ENCODE measurements at regions not wholly inside any gene's neighbourhood (a gene's known extent, or its start where the extent isn't known, plus 50 kb on each side); places are given as distances from the start of the nearest gene placed in this dataset.

DNA sequence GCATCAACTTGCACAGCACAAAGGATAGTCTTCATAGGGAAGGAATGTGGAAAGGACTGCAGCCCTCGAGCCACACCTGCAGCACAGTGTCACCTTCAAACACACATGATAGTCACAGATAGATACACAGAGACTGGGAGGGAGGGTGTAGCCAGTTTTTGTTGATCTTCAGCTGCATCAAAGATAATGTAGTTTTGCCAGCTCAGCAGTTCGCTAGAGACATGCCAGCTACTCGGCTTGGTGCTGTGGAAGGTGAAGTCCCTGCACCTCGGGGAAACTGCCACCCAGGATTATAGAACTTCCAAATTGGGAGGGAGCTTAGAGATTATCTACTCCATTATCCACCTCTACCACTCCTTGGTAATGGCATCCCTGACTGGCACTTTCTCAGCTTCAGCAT lies 92.9 kb upstream of the PAK3 start:
- no peaks in the 10 kb centered on the region for H3K36me3 Mint-ChIP-seq (ENCODE audit: low read depth)
- no peaks in the 10 kb centered on the region for H3K27me3 Mint-ChIP-seq (ENCODE audit: low read depth)
- DNase-seq (ENCODE audit: low spot score) = no peak
- no peaks in the 10 kb centered on the region for H3K4me1 Mint-ChIP-seq (ENCODE audit: low read depth)
- no peaks in the 10 kb centered on the region for H3K9me3 Mint-ChIP-seq
- no peak overlapping the region for H3K4me3 Mint-ChIP-seq (ENCODE audit: low read depth)
- intact Hi-C loops (cut with micrococcal nuclease) = no loop called here
- no peak overlapping the region for H3K27ac Mint-ChIP-seq

DNA sequence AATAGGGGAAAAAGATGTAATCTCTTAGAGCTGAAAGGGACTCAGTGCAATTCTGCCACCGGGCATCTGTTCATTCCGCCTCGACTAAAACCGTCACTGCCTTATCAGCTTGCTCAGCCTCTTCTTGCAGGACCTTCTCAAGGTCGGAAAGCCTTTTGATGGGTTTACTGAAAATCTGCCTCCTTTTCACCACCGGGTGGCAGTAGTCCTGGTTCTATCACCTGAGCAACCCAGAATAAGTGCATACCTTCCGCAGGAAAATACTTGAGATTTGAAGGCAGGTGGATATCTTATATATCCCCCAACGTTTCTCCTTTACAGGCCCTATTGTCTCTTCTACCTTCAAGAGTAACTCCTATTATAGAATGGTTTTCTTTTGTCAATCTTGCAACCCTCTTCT lies 103.4 kb upstream of the PAK3 start:
- intact Hi-C loops (cut with micrococcal nuclease) = loop anchor here (5.0 kb wide), 3 partner anchors 110 to 455 kb away; no protein-coding TSS in a partner anchor
- H3K9me3 Mint-ChIP-seq = no peaks in the 10 kb centered on the region

DNA sequence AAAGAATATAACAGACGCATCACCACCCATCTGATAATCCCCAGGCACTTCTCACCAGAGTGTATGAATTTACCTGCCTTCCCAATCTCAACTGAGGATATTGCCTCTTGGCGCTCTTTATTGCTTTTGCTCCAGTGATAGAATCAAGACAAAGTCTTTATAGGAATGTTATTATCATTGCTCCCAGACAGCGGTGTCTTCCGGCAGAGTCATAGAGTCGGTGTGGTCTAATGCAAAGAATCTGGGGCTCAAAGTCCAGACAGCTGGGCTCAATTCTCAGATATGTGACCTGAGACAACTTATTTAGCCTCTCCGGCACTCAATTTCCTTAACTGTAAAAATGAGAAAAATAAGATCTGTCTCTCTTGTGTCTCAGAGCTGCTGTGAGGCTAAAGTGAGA lies 106.1 kb upstream of the PAK3 start:
- intact Hi-C loops (cut with micrococcal nuclease) = loop anchor here (5.0 kb wide), 3 partner anchors 112 to 457 kb away; no protein-coding TSS in a partner anchor
- Mint-ChIP-seq H3K9me3 (no peaks in the 10 kb centered on the region), H3K36me3 (ENCODE audit: low read depth) (no peaks in the 10 kb centered on the region), H3K27me3 (ENCODE audit: low read depth) (peaks cover 4% of the 10 kb centered on the region), H3K4me3 (ENCODE audit: low read depth) (no peak overlapping the region), H3K27ac (no peak overlapping the region), H3K4me1 (ENCODE audit: low read depth) (no peaks in the 10 kb centered on the region)
- DNase-seq (ENCODE audit: low spot score) = no peak

More for the DNA sequence above, 103.4 kb upstream of the PAK3 start:
- no peak overlapping the region for H3K4me3 Mint-ChIP-seq (ENCODE audit: low read depth)
- no peaks in the 10 kb centered on the region for H3K36me3 Mint-ChIP-seq (ENCODE audit: low read depth)
- no peaks in the 10 kb centered on the region for H3K4me1 Mint-ChIP-seq (ENCODE audit: low read depth)
- H3K27ac Mint-ChIP-seq = no peak overlapping the region
- peaks cover under 1% of the 10 kb centered on the region for H3K27me3 Mint-ChIP-seq (ENCODE audit: low read depth)
- DNase-seq (ENCODE audit: low spot score) = no peak

DNA sequence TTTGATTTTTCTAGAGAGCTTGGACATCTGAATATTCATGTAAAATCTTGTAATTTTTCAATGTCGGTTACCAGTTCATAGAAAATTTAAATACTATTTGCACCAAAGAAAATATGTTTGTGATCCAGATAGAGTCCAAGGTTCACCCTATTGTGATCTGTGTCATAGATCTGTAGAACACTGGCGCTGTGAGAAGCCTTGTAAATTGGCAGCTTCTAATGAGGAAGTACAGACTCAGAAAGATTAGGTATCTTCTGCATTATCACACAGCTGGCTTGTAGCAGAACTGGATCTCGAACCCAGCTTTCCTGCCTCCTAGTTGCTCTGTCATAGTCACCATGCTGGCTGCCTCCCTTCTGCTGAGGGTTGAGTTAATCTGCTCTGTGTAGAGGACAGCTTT lies 106.5 kb upstream of the PAK3 start:
- no peak for DNase-seq (ENCODE audit: low spot score)
- intact Hi-C loops (cut with micrococcal nuclease) = no loop called here
- no peaks in the 10 kb centered on the region for H3K36me3 Mint-ChIP-seq (ENCODE audit: low read depth)
- peaks cover 4% of the 10 kb centered on the region for H3K27me3 Mint-ChIP-seq (ENCODE audit: low read depth)
- no peak overlapping the region for H3K4me3 Mint-ChIP-seq (ENCODE audit: low read depth)
- no peak overlapping the region for H3K27ac Mint-ChIP-seq
- H3K4me1 Mint-ChIP-seq (ENCODE audit: low read depth) = no peaks in the 10 kb centered on the region
- no peaks in the 10 kb centered on the region for H3K9me3 Mint-ChIP-seq

DNA sequence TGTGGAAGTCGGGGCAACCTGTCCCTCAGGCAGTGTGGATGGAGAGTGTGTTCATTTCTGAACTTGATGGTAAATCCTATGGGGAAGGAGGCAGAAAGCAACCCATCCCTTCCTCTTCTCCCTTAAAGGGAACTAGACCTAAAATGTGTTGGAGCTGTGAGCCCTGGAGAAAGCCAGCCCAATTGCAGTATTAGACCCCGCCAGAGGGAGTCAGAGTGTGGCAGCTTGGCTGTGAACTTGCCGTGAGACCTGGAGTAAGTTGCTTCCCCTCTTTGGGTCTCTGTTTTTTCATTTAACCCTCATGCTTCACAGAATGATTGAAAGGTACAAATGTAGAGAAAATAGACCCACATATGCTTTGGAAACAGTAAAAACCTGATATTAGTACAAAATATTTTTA lies 108.7 kb upstream of the PAK3 start:
- H3K36me3 Mint-ChIP-seq (ENCODE audit: low read depth) = no peaks in the 10 kb centered on the region
- no peak overlapping the region for H3K27ac Mint-ChIP-seq
- no peaks in the 10 kb centered on the region for H3K4me1 Mint-ChIP-seq (ENCODE audit: low read depth)
- intact Hi-C loops (cut with micrococcal nuclease) = no loop called here
- no peak overlapping the region for H3K4me3 Mint-ChIP-seq (ENCODE audit: low read depth)
- H3K27me3 Mint-ChIP-seq (ENCODE audit: low read depth) = peaks cover 4% of the 10 kb centered on the region
- H3K9me3 Mint-ChIP-seq = no peaks in the 10 kb centered on the region
- no peak for DNase-seq (ENCODE audit: low spot score)

DNA sequence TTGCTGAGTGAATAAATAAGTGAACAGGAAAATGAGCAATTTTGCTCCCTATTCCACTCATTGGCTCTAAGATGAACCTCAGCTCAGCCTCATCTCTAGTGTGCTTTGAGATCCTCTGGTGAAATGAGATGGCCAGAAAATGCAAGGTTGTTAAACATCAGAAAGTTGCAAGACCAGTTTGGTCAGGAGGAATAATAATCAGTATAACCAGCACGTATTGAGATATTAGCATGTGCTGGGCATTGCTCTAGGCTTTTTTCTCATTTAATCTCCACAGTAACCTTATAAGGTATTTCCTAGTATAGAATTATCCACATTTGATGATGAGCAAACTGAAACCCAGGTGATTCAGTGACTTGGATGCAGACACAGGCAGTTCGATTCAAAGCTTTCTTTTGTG lies 110.5 kb upstream of the PAK3 start:
- H3K4me3 Mint-ChIP-seq (ENCODE audit: low read depth) = no peak overlapping the region
- H3K27ac Mint-ChIP-seq = no peak overlapping the region
- peaks cover 4% of the 10 kb centered on the region for H3K27me3 Mint-ChIP-seq (ENCODE audit: low read depth)
- H3K36me3 Mint-ChIP-seq (ENCODE audit: low read depth) = no peaks in the 10 kb centered on the region
- intact Hi-C loops (cut with micrococcal nuclease) = no loop called here
- H3K9me3 Mint-ChIP-seq = no peaks in the 10 kb centered on the region
- DNase-seq (ENCODE audit: low spot score) = no peak
- no peaks in the 10 kb centered on the region for H3K4me1 Mint-ChIP-seq (ENCODE audit: low read depth)

DNA sequence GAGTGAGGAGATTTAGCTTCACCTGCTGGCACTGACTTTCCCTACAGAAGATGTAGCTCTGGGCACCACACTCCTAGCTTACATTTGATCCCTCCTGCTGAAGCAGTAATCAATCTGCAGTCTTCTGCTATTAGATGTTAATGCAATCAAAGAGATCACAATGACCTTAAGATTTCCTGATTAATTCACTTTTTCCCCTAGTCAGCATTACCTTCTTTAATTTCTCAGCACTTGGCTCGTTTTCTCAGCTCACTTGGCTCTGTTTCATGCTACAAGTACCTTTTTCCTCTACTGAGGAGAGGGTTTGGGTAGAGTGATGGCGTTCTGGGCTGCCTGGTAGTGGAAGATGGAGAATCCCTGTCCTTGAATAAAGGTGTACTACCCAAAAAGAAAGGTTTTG lies 113.0 kb upstream of the PAK3 start:
- H3K9me3 Mint-ChIP-seq = no peaks in the 10 kb centered on the region
- H3K4me1 Mint-ChIP-seq (ENCODE audit: low read depth) = no peaks in the 10 kb centered on the region
- intact Hi-C loops (cut with micrococcal nuclease) = no loop called here
- no peaks in the 10 kb centered on the region for H3K36me3 Mint-ChIP-seq (ENCODE audit: low read depth)
- H3K27me3 Mint-ChIP-seq (ENCODE audit: low read depth) = peaks cover 4% of the 10 kb centered on the region
- no peak for DNase-seq (ENCODE audit: low spot score)
- H3K4me3 Mint-ChIP-seq (ENCODE audit: low read depth) = no peak overlapping the region
- no peak overlapping the region for H3K27ac Mint-ChIP-seq

DNA sequence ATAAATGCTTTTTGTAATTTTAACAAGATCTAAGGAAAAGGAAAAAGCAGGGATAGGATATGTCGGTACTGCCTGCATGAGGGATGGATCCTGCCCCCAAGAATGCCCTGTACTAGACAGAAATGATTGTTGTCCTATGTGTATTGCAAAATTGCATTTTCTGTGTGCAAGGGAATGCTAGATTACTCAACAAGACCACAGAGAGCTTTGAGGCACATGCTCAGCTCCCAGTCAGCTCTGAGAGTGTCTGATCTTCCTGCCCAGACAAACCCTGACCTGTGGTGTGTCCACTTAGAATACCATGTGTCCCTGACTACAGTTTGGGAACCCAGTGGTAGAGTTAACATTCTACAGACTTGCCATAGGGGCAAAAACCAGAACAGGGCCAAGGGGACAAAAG lies 129.2 kb upstream of the PAK3 start:
- H3K27me3 Mint-ChIP-seq (ENCODE audit: low read depth) = no peaks in the 10 kb centered on the region
- H3K36me3 Mint-ChIP-seq (ENCODE audit: low read depth) = no peaks in the 10 kb centered on the region
- H3K9me3 Mint-ChIP-seq = no peaks in the 10 kb centered on the region
- intact Hi-C loops (cut with micrococcal nuclease) = no loop called here
- H3K27ac Mint-ChIP-seq = no peak overlapping the region
- H3K4me3 Mint-ChIP-seq (ENCODE audit: low read depth) = no peak overlapping the region
- H3K4me1 Mint-ChIP-seq (ENCODE audit: low read depth) = no peaks in the 10 kb centered on the region
- DNase-seq (ENCODE audit: low spot score) = no peak

DNA sequence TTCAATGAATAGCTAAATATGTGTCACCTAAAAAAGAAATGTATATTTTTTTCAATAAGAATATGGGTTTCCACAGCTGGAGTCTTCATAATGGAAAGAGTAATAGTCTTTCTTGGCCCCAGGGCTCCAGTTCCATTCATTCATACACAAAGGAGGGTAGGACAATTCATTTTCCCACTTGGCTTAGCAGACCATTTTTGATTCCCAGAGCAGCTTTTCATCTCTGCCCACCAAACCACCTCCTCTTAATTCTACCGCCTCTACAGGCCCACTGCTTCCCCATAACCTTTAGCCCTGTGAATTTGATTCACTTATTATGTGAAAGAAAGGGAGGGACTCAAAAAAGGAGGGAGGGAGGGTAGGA lies 129.9 kb upstream of the PAK3 start:
- Mint-ChIP-seq H3K27me3 (ENCODE audit: low read depth) (no peaks in the 10 kb centered on the region), H3K36me3 (ENCODE audit: low read depth) (no peaks in the 10 kb centered on the region), H3K4me1 (ENCODE audit: low read depth) (no peaks in the 10 kb centered on the region), H3K27ac (no peak overlapping the region), H3K9me3 (no peaks in the 10 kb centered on the region), H3K4me3 (ENCODE audit: low read depth) (no peak overlapping the region)
- intact Hi-C loops (cut with micrococcal nuclease) = no loop called here
- DNase-seq (ENCODE audit: low spot score) = no peak

DNA sequence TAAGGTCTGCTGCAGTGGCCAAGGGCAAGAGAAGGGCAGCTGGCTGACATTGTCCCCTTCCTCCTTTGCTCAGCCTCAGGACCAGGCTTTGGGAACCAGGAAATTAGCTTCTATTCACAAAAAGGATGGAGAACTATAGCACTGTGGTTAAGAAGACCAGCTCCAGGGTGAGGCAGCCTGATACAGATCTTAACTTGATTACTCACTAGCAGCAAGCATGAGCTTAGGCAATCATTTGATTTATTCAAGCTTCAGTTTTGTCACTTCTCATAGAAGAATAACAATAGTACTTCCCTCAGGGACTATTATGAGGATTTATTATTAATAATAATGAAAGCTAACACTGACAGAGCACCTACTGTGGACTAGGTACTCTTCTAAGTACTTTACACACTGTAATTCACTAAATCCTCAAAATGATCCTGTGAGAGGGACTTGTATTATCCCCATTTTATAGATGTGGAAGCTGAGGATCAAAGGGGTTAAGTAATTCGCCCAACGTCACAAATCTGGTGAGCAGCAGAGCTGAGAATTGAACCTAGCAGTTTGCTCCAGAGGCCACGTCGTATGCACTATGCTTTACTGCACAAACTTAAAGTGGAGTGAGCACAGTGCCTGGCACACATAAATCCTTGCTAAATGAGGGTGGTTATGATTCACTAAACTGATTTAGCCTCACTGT lies 130.4 kb upstream of the PAK3 start:
- Mint-ChIP-seq H3K36me3 (ENCODE audit: low read depth) (no peaks in the 10 kb centered on the region), H3K9me3 (no peaks in the 10 kb centered on the region), H3K27me3 (ENCODE audit: low read depth) (no peaks in the 10 kb centered on the region), H3K4me1 (ENCODE audit: low read depth) (no peaks in the 10 kb centered on the region), H3K4me3 (ENCODE audit: low read depth) (no peak overlapping the region), H3K27ac (no peak overlapping the region)
- no peak for DNase-seq (ENCODE audit: low spot score)
- intact Hi-C loops (cut with micrococcal nuclease) = no loop called here

DNA sequence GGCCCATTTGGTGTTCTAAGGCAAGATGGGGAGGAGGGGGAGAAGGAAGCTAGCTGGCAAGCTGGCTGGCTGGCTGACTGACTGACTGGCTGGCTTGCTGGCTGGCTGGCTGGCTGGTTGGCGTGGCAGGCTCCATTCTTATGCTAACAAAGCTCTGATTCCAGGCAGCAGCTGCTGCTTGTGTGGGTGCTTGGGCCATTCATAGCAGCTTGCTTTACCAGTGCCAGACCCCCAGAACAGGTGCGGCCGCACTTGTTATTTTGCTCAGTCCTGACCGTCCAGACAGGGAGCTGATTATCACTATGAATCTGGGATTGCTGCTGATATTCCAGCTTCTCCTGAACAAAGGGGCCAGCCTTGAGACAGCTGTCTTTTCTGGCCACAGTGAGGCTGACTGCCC lies 131.2 kb upstream of the PAK3 start:
- Mint-ChIP-seq H3K4me1 (ENCODE audit: low read depth) (no peaks in the 10 kb centered on the region), H3K27ac (no peak overlapping the region), H3K4me3 (ENCODE audit: low read depth) (no peak overlapping the region), H3K27me3 (ENCODE audit: low read depth) (no peaks in the 10 kb centered on the region), H3K36me3 (ENCODE audit: low read depth) (no peaks in the 10 kb centered on the region), H3K9me3 (no peaks in the 10 kb centered on the region)
- no peak for DNase-seq (ENCODE audit: low spot score)
- intact Hi-C loops (cut with micrococcal nuclease) = no loop called here

DNA sequence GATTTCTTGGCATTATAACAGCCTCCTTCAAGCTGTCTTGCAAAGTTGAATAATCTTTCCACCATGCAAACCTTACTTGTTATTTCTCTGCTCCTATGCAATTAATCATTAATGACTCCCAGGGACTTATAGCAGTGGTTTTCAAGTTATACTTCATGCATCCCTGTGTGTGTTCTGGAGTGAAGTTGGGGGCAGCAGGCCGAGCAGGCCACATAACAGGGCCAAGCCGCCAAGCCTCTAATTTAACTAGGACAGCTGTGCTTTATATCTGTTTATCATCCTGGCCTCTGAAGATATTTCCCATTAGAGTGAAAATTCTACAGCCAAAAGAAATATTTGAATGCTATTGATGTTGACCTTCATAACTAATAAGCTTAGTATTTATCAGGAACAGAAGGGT lies 133.5 kb upstream of the PAK3 start:
- intact Hi-C loops (cut with micrococcal nuclease) = no loop called here
- Mint-ChIP-seq H3K27me3 (ENCODE audit: low read depth) (no peaks in the 10 kb centered on the region), H3K36me3 (ENCODE audit: low read depth) (no peaks in the 10 kb centered on the region), H3K4me3 (ENCODE audit: low read depth) (no peak overlapping the region), H3K9me3 (no peaks in the 10 kb centered on the region), H3K27ac (no peak overlapping the region), H3K4me1 (ENCODE audit: low read depth) (no peaks in the 10 kb centered on the region)
- no peak for DNase-seq (ENCODE audit: low spot score)

DNA sequence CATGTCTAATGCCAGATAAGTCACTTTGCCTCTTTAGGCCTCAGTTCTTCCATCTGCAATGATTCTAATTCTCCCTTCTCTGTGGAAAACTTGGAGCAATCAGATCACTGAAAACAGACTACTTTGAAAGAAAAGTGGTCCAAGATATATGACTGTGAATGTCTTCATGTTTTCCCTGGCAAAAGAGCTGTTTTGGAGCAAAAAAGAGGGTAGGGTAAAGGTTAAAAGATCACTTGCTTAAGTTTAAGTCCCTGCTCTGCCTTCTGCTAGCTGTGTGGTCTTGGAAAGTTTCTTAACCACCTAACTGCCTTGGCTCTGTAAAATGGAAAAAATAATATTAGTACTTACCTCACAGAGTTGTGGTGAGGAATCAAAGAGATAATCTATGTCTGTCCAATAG lies 140.3 kb upstream of the PAK3 start:
- no peak overlapping the region for H3K27ac Mint-ChIP-seq
- H3K36me3 Mint-ChIP-seq (ENCODE audit: low read depth) = no peaks in the 10 kb centered on the region
- no peak for DNase-seq (ENCODE audit: low spot score)
- H3K4me1 Mint-ChIP-seq (ENCODE audit: low read depth) = no peaks in the 10 kb centered on the region
- H3K9me3 Mint-ChIP-seq = no peaks in the 10 kb centered on the region
- H3K4me3 Mint-ChIP-seq (ENCODE audit: low read depth) = no peak overlapping the region
- intact Hi-C loops (cut with micrococcal nuclease) = no loop called here
- H3K27me3 Mint-ChIP-seq (ENCODE audit: low read depth) = no peaks in the 10 kb centered on the region
